H1 (cell line): ENCODE measurements at regions not wholly inside any gene's neighbourhood (a gene's known extent, or its start where the extent isn't known, plus 50 kb on each side); places are given as distances from the start of the nearest gene placed in this dataset.

Experiments used
- CTCF ChIA-PET: fragments of 300-600 bp; sonication (Branson Sonifier 250); formaldehyde crosslinking; loops from one replicate; lab custom pipeline; 2021; ENCODE audit not compliant: partially characterized antibody; lab: Charles Lee
- POLR2A ChIA-PET: fragments of 300-600 bp; sonication (Branson Sonifier 250); formaldehyde crosslinking; loops from one replicate; lab custom pipeline; 2021; ENCODE audit warnings: inconsistent platforms; ENCODE audit not compliant: partially characterized antibody; lab: Charles Lee
- DNase-seq, 2 experiments: peaks; one replicate each; pipeline versions ENCODE4 v3.0.0 to v3.0.0-alpha.2; 2010 to 2022; ENCODE audit warnings: low spot score in 2 of 2, low read depth in 1 of 2, mixed read lengths in 1 of 2
- FAIRE-seq: peaks from 2 replicates; lab custom pipeline; 2011; peaks lifted over from hg19 to GRCh38; lab: Jason Lieb, UNC
- H2AFZ ChIP-seq: 2 replicates; pipeline ENCODE4 v1.8.1; 2012; ENCODE audit warnings: low read length, inconsistent platforms
- H2AK5ac ChIP-seq: 2 replicates; pipeline ENCODE4 v1.6.1; 2013; ENCODE audit warnings: low read depth, low read length
- H2BK120ac ChIP-seq: replicated peaks from 2 replicates; pipeline ENCODE3; 2013; ENCODE audit warnings: low read depth, low read length, inconsistent platforms
- H2BK12ac ChIP-seq: 2 replicates; pipeline ENCODE4 v1.6.1; 2013; ENCODE audit warnings: low read depth, low read length
- H2BK15ac ChIP-seq: 2 replicates; pipeline ENCODE4 v1.6.1; 2013; ENCODE audit warnings: low read length
- H2BK20ac ChIP-seq: 2 replicates; pipeline ENCODE4 v1.6.1; 2013; ENCODE audit warnings: low read length
- H2BK5ac ChIP-seq: 2 replicates; pipeline ENCODE4 v1.6.1; 2013; ENCODE audit warnings: low read depth, low read length
- H3K14ac ChIP-seq: 2 replicates; pipeline ENCODE4 v1.6.1; 2013; ENCODE audit warnings: inconsistent platforms; ENCODE audit not compliant: insufficient read length
- H3K18ac ChIP-seq: 2 replicates; pipeline ENCODE4 v1.6.1; 2013; ENCODE audit warnings: low read length; ENCODE audit errors: extremely low read depth
- H3K23ac ChIP-seq: 2 replicates; pipeline ENCODE4 v1.6.1; 2013; ENCODE audit warnings: inconsistent platforms; ENCODE audit not compliant: insufficient read length
- H3K23me2 ChIP-seq: 2 replicates; pipeline ENCODE4 v1.6.1; 2013; ENCODE audit warnings: low read depth, low read length
- H3K27ac ChIP-seq: 2 replicates; pipeline ENCODE4 v1.6.1; 2011; ENCODE audit warnings: low read depth, low read length, inconsistent platforms
- H3K27me3 ChIP-seq, 4 experiments: replicated peaks in 1 of 4; 1 replicate in 1 of 4; 2 replicates in 3 of 4; pipeline versions ENCODE4 v1.6.1 to v1.8.1; 2011 to 2013; ENCODE audit warnings: low read length in 3 of 4, mild to moderate bottlenecking in 3 of 4, inconsistent platforms in 2 of 4, mixed read lengths in 2 of 4, moderate library complexity in 1 of 4; ENCODE audit not compliant: control insufficient read depth in 3 of 4, insufficient read depth in 3 of 4; ENCODE audit errors: extremely low read depth in 1 of 4
- H3K36me3 ChIP-seq, 4 experiments: 2 replicates each; pipeline versions ENCODE4 v1.6.1 to v1.8.1; 2011 to 2013; ENCODE audit warnings: mild to moderate bottlenecking in 4 of 4, low read length in 3 of 4, moderate library complexity in 2 of 4, control low read depth in 1 of 4, inconsistent platforms in 1 of 4; ENCODE audit not compliant: insufficient read depth in 4 of 4, control insufficient read depth in 2 of 4
- H3K4ac ChIP-seq: replicated peaks from 2 replicates; pipeline ENCODE3; 2013; ENCODE audit warnings: low read length, low read depth, mixed read lengths, inconsistent platforms; ENCODE audit not compliant: insufficient read length
- H3K4me1 ChIP-seq, 4 experiments: replicated peaks in 1 of 4; 1 replicate in 1 of 4; 2 replicates in 3 of 4; pipeline versions ENCODE4 v1.6.1 to v1.8.1; 2011 to 2013; ENCODE audit warnings: low read length in 3 of 4, inconsistent platforms in 2 of 4, mixed read lengths in 1 of 4; ENCODE audit not compliant: insufficient read depth in 4 of 4, control insufficient read depth in 3 of 4
- H3K4me2 ChIP-seq, 2 experiments: 2 replicates each; pipeline versions ENCODE4 v1.6.1 to v1.8.1; 2011 to 2013; ENCODE audit warnings: low read depth in 2 of 2, low read length in 2 of 2, control low read depth in 1 of 2, inconsistent platforms in 1 of 2, mild to moderate bottlenecking in 1 of 2; ENCODE audit not compliant: insufficient read depth in 1 of 2
- H3K4me3 ChIP-seq, 4 experiments: fragments of 200-600, 300-600 bp in 1 of 4; sonication (generic), shearing (Covaris generic), sonication (Bioruptor Twin) in 1 of 4; 2 replicates each; pipeline versions ENCODE4 v1.5.1 to v1.8.1; 2011 to 2016; ENCODE audit warnings: low read length in 4 of 4, low read depth in 3 of 4, control low read depth in 2 of 4, inconsistent platforms in 2 of 4, mild to moderate bottlenecking in 2 of 4, mixed read lengths in 1 of 4, moderate library complexity in 1 of 4; ENCODE audit not compliant: insufficient read depth in 2 of 4; ENCODE audit errors: extremely low read depth in 1 of 4
- H3K56ac ChIP-seq: replicated peaks from 2 replicates; pipeline ENCODE3; 2013; ENCODE audit warnings: low read depth, mild to moderate bottlenecking, mixed read lengths, low read length, inconsistent platforms; ENCODE audit not compliant: insufficient read length
- H3K79me1 ChIP-seq: 2 replicates; pipeline ENCODE4 v1.6.1; 2013; ENCODE audit warnings: low read depth, low read length, control low read depth
- H3K79me2 ChIP-seq, 2 experiments: 2 replicates each; pipeline versions ENCODE4 v1.6.1 to v1.8.1; 2012 to 2013; ENCODE audit warnings: low read length in 2 of 2, mild to moderate bottlenecking in 2 of 2, inconsistent platforms in 1 of 2; ENCODE audit not compliant: insufficient read depth in 2 of 2, control insufficient read depth in 1 of 2
- H3K9ac ChIP-seq, 4 experiments: replicated peaks in 1 of 4; 1 replicate in 1 of 4; 2 replicates in 3 of 4; pipeline versions ENCODE4 v1.6.1 to v1.8.1; 2011 to 2013; ENCODE audit warnings: low read depth in 3 of 4, low read length in 3 of 4, control low read depth in 2 of 4, mild to moderate bottlenecking in 2 of 4, moderate library complexity in 2 of 4, inconsistent platforms in 1 of 4; ENCODE audit errors: extremely low read depth in 1 of 4
- H3K9me3 ChIP-seq, 2 experiments: 2 replicates each; pipeline versions ENCODE4 v1.6.1 to v1.8.1; 2012 to 2013; ENCODE audit warnings: mild to moderate bottlenecking in 2 of 2, moderate library complexity in 2 of 2, control low read depth in 1 of 2, inconsistent platforms in 1 of 2, low read depth in 1 of 2, low read length in 1 of 2, mixed read lengths in 1 of 2; ENCODE audit not compliant: insufficient read depth in 2 of 2
- H4K20me1 ChIP-seq, 2 experiments: replicated peaks in 1 of 2; 2 replicates each; pipeline versions ENCODE3 to v1.8.1; 2011 to 2013; ENCODE audit warnings: inconsistent platforms in 2 of 2, low read length in 2 of 2, mild to moderate bottlenecking in 1 of 2; ENCODE audit not compliant: insufficient read depth in 2 of 2, control insufficient read depth in 1 of 2
- H4K5ac ChIP-seq: 2 replicates; pipeline ENCODE4 v1.6.1; 2013; ENCODE audit warnings: low read length, low read depth, mixed read lengths, inconsistent platforms; ENCODE audit not compliant: insufficient read length
- H4K8ac ChIP-seq: 2 replicates; pipeline ENCODE4 v1.8.0; 2013; ENCODE audit warnings: mild to moderate bottlenecking, moderate library complexity, low read length, inconsistent platforms; ENCODE audit not compliant: insufficient read depth; ENCODE audit errors: extremely low read depth
- H4K91ac ChIP-seq: replicated peaks from 2 replicates; pipeline ENCODE3; 2013; ENCODE audit warnings: low read length, mixed read lengths, inconsistent platforms; ENCODE audit not compliant: insufficient read length
- CHD2 ChIP-seq: IDR thresholded peaks from 2 replicates; pipeline ENCODE4 v1.6.1; 2012; ENCODE audit warnings: low read length, improper control_type of control experiment
- NANOG ChIP-seq: IDR thresholded peaks from 2 replicates; pipeline ENCODE4 v1.6.1; 2011; ENCODE audit warnings: low read length, low read depth, mild to moderate bottlenecking, inconsistent platforms; ENCODE audit not compliant: insufficient read depth, poor library complexity, severe bottlenecking
- WGBS, 2 experiments: shearing (Covaris generic) in 1 of 2; methylation state at CpG; one replicate each; pipeline versions ENCODE4 v1.1.6 to v1.1.7; 2013 to 2015; ENCODE audit warnings: low lambda C conversion rate in 2 of 2, mixed read lengths in 2 of 2, inconsistent platforms in 1 of 2, low coverage in 1 of 2, missing lambda C conversion rate in 1 of 2; ENCODE audit not compliant: insufficient replicate concordance in 2 of 2, insufficient coverage in 1 of 2, insufficient read length in 1 of 2; ENCODE audit errors: extremely low coverage in 1 of 2, missing lambda C conversion rate in 1 of 2; 5-methylcytosine and 5-hydroxymethylcytosine counted together

DNA sequence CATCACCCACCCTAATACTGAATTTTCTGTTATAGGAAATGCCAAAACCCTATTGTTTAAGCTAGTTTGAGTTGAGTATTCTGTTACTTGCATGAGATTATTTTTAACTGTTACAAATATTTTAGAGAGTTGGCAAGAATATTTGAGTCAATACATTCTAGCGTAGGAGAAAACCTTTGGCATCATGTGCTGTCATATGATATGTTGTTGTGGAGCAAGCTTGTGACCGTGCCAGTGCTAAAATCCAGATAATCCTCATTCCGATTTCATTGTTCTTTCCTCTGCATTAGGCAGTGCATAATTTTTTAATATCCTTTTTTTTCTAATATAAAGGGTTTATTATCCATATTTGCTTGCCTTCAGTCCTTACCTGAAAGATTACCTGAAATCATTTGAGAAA, 168.0 kb upstream of the GMNC start:
- Histone ChIP-seq H3K4me3 (no peak overlapping the region), H2BK15ac (no peak overlapping the region), H2BK5ac (no peak overlapping the region), H3K27ac (no peak overlapping the region), H2BK120ac (no peak overlapping the region), H4K91ac (no peak overlapping the region), H2BK20ac (no peak overlapping the region), H3K79me2 (no peaks in the 10 kb centered on the region), H3K4me2 (no peak overlapping the region), H3K79me1 (no peaks in the 10 kb centered on the region), H3K23me2 (no peaks in the 10 kb centered on the region), H3K18ac (no peak overlapping the region), H3K9ac (no peak overlapping the region), H2AFZ (no peak overlapping the region), H2BK12ac (no peak overlapping the region), H4K20me1 (no peaks in the 10 kb centered on the region), H3K4me1 (no peaks in the 10 kb centered on the region), H3K36me3 (no peaks in the 10 kb centered on the region), H3K14ac (no peak overlapping the region), H3K27me3 (no peaks in the 10 kb centered on the region)
- WGBS, 2 experiments = 89% methylated on average over 3 of the region's 3 CpGs; no CpG with 5 or more reads in 1 of the 2 experiments
- ChIA-PET POLR2A (no interaction called here), CTCF (interaction anchor here (0.6 to 2.8 kb wide), 3 partner anchors 20 to 1537 kb away, joined by 3 to 11 read pairs (median 3); no protein-coding TSS in a partner anchor)
- FAIRE-seq = no peak
- TF ChIP-seq NANOG = no peak
- no peak for TF ChIP-seq CHD2
- TF ChIP-seq, all 59 proteins: peak for 0
- no peak overlapping the region for H4K5ac ChIP-seq
- H3K4ac ChIP-seq = no peak overlapping the region
- H3K56ac ChIP-seq = no peak overlapping the region
- no peak overlapping the region for H2AK5ac ChIP-seq
- no peak overlapping the region for H3K23ac ChIP-seq
- DNase-seq = no peak
- H3K9me3 ChIP-seq = no peaks in the 10 kb centered on the region
- no peak overlapping the region for H4K8ac ChIP-seq
